PC-3 (cell line): ENCODE measurements at regions not wholly inside any gene's neighbourhood (a gene's known extent, or its start where the extent isn't known, plus 50 kb on each side); places are given as distances from the start of the nearest gene placed in this dataset.

ENCODE experiments used
- CTCF ChIP-seq: fragments of 300-600 bp; sonication (generic); conservative IDR thresholded peaks from 2 replicates; pipeline ENCODE4 v1.5.1; 2017; ENCODE audit warnings: antibody characterized with exemption, low read depth, mild to moderate bottlenecking, low read length
- EZH2phosphoT487 ChIP-seq: fragments of 300-600 bp; sonication (generic); IDR thresholded peaks from 2 replicates; pipeline ENCODE4 v1.6.1; 2018; ENCODE audit warnings: mild to moderate bottlenecking, antibody characterized with exemption, low read length, borderline replicate concordance

GRCh38 chr3:16809993-16810392 lies 74.8 kb upstream of the PLCL2 start:
- no peak for TF ChIP-seq CTCF
- TF ChIP-seq EZH2phosphoT487, result no peak
